Small intestine (tissue), 7 donors: ENCODE measurements at regions not wholly inside any gene's neighbourhood (a gene's known extent, or its start where the extent isn't known, plus 50 kb on each side); places are given as distances from the start of the nearest gene placed in this dataset.
"Not testable (repeated sequence)": the region's sequence is repeated elsewhere in the genome, so short reads cannot be mapped to it uniquely, and the experiment has no call there.

ENCODE experiments used
- DNase-seq, 2 donors: peaks; one replicate each; pipeline versions ENCODE4 v3.0.0 to v3.0.0-alpha.2; 2013
- FAIRE-seq: peaks from 2 replicates; lab custom pipeline; 2012; peaks lifted over from hg19 to GRCh38; lab: Jason Lieb, UNC
- H3K27ac ChIP-seq, 3 donors: one replicate each; pipeline ENCODE4 v1.5.1; 2013; ENCODE audit warnings: low read length in 2 of 3, mild to moderate bottlenecking in 2 of 3, control low read depth in 1 of 3, inconsistent platforms in 1 of 3, low read depth in 1 of 3, moderate library complexity in 1 of 3
- H3K27me3 ChIP-seq, 3 donors: one replicate each; pipeline ENCODE4 v1.6.1; 2013; ENCODE audit warnings: low read length in 3 of 3, inconsistent platforms in 1 of 3; ENCODE audit not compliant: control insufficient read depth in 3 of 3, insufficient read depth in 3 of 3
- H3K36me3 ChIP-seq, 3 donors: one replicate each; pipeline ENCODE4 v1.6.1; 2013; ENCODE audit warnings: low read length in 3 of 3, inconsistent platforms in 1 of 3, low read depth in 1 of 3, mild to moderate bottlenecking in 1 of 3, moderate library complexity in 1 of 3; ENCODE audit not compliant: control insufficient read depth in 3 of 3, insufficient read depth in 2 of 3
- H3K4me1 ChIP-seq, 3 donors: one replicate each; pipeline ENCODE4 v1.6.1; 2013; ENCODE audit warnings: low read length in 2 of 3, inconsistent platforms in 1 of 3, low read depth in 1 of 3, mild to moderate bottlenecking in 1 of 3, moderate library complexity in 1 of 3; ENCODE audit not compliant: control insufficient read depth in 3 of 3, insufficient read depth in 2 of 3
- H3K4me3 ChIP-seq, 3 donors: one replicate each; pipeline ENCODE4 v1.5.1; 2013; ENCODE audit warnings: low read length in 3 of 3, control low read depth in 1 of 3, inconsistent platforms in 1 of 3, low read depth in 1 of 3, mild to moderate bottlenecking in 1 of 3, moderate library complexity in 1 of 3
- H3K9me3 ChIP-seq, 2 donors: one replicate each; pipeline ENCODE4 v1.6.1; 2013; ENCODE audit warnings: low read depth in 1 of 2, low read length in 1 of 2; ENCODE audit not compliant: control insufficient read depth in 2 of 2, insufficient read depth in 1 of 2
- WGBS, 3 donors: extraction: QIAGEN DNeasy Blood & Tissue Kit; methylation state at CpG; one replicate each; pipeline ENCODE4 v1.1.7; 2013; 5-methylcytosine and 5-hydroxymethylcytosine counted together
- donor health status: healthy with polysubstance abuse.
- donor health status: control.
- donor health status: control.
- donor health status: Bipolar disorder and iron deficiency.
- donor health status: healthy.

DNA sequence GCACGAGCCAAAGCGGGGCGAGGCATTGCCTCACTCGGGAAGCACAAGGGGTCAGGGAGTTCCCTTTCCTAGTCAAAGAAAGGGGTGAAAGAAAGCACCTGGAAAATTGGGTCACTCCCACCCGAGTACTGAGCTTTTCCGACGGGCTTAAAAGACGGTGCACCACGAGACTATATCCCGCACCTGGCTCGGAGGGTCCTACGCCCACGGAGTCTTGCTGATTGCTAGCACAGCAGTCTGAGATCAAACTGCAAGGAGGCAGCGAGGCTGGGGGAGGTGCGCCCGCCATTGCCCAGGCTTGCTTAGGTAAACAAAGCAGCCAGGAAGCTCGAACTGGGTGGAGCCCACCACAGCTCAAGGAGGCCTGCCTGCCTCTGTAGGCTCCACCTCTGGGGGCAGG lies 172.2 kb upstream of the KCNH8 start:
- H3K4me3 ChIP-seq = not testable (repeated sequence)
- WGBS, 3 donors = 83 to 91% (median 89%) methylated on average over 14 to 17 of the region's 17 CpGs

GRCh38 chr3:18968120-18968519 lies 180.2 kb upstream of the KCNH8 start:
- H3K36me3 ChIP-seq = no peaks in the 10 kb centered on the region
- H3K4me1 ChIP-seq = no peaks in the 10 kb centered on the region
- H3K27ac ChIP-seq = no peak overlapping the region
- no peaks in the 10 kb centered on the region for H3K27me3 ChIP-seq
- WGBS, 3 donors = 48 to 64% (median 59%) methylated on average over 3 of the region's 3 CpGs
- no peak for FAIRE-seq
- H3K4me3 ChIP-seq = no peak overlapping the region
- peaks cover 0 to 3% of the 10 kb centered on the region in 2 donors for H3K9me3 ChIP-seq
- DNase-seq = no peak

More for the DNA sequence above, 172.2 kb upstream of the KCNH8 start:
- H3K27ac ChIP-seq, H3K27me3 ChIP-seq, H3K36me3 ChIP-seq, DNase-seq, H3K4me1 ChIP-seq, FAIRE-seq, H3K9me3 ChIP-seq: not testable (repeated sequence)

DNA sequence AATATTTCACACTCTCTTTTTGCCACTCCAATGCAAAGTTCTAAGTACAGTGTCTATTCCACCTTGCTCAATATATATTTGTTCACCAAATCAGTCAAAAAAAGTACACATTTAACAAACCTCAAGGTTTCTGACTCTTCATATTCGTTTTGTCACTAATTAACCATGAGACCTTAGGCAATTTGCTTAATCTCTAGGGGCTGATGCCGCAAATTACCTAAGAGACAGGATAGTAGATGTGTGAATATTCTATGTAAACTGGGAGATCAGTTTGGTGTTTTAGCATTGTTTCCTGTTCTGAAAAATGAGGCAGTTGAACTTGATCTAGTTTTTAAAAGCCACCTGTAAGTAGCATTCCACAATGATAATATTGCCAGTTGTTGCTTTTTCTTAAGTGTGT lies 182.5 kb upstream of the KCNH8 start:
- WGBS, 3 donors = 51 to 76% (median 55%) methylated on average over 2 of the region's 2 CpGs

DNA sequence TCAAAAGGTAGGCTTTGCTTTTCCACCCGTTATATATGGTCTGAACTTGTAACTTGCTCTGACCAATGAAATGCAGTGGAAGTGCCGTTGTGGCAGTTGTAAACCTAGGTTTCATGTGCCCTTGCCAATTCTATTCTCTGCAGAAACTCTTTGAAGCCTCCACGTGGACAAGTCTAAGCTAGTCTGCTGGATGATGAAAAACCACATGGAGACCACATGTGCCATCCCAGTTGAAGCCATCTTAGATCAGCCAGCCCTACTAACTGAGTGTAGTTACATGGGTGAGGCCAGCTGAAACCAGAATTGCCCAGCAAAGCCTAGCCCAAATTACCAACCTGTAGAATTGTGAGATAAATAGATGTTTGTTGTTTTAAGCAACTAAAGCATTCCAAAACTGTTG lies 183.7 kb upstream of the KCNH8 start:
- peaks cover 0 to 3% of the 10 kb centered on the region in 2 donors for H3K9me3 ChIP-seq
- H3K27me3 ChIP-seq = no peaks in the 10 kb centered on the region
- no peak for DNase-seq
- WGBS, 3 donors = 60 to 80% (median 61%) methylated on average over 3 of the region's 3 CpGs
- H3K27ac ChIP-seq = no peak overlapping the region
- no peaks in the 10 kb centered on the region for H3K36me3 ChIP-seq
- H3K4me3 ChIP-seq = no peak overlapping the region
- H3K4me1 ChIP-seq = no peaks in the 10 kb centered on the region
- FAIRE-seq = no peak

More for the DNA sequence above, 182.5 kb upstream of the KCNH8 start:
- Histone ChIP-seq H3K4me1 (no peaks in the 10 kb centered on the region), H3K27me3 (no peaks in the 10 kb centered on the region), H3K27ac (no peak overlapping the region), H3K9me3 (peaks cover 0 to 3% of the 10 kb centered on the region in 2 donors), H3K4me3 (no peak overlapping the region), H3K36me3 (no peaks in the 10 kb centered on the region)
- FAIRE-seq (no peak), DNase-seq (no peak)

- FAIRE-seq = no peak
- no peak overlapping the region for H3K27ac ChIP-seq
- 86 to 91% (median 87%) methylated on average over 5 of the region's 5 CpGs for WGBS, 3 donors
These were observed 197.0 kb upstream of the KCNH8 start for GRCh38 chr3:18951333-18951732.

GRCh38 chr3:18946524-18946923 lies 201.8 kb upstream of the KCNH8 start:
- no peaks in the 10 kb centered on the region for H3K36me3 ChIP-seq
- DNase-seq (no peak), FAIRE-seq (no peak)
- no peaks in the 10 kb centered on the region for H3K27me3 ChIP-seq
- WGBS, 3 donors = 13 to 33% (median 23%) methylated on average over 2 of the region's 2 CpGs
- peaks cover 0 to 3% of the 10 kb centered on the region in 2 donors for H3K9me3 ChIP-seq
- no peaks in the 10 kb centered on the region for H3K4me1 ChIP-seq
- no peak overlapping the region for H3K4me3 ChIP-seq
- H3K27ac ChIP-seq = no peak overlapping the region

More at GRCh38 chr3:18951333-18951732, 197.0 kb upstream of the KCNH8 start:
- H3K9me3 ChIP-seq = no peaks in the 10 kb centered on the region
- H3K4me3 ChIP-seq = no peak overlapping the region
- no peaks in the 10 kb centered on the region for H3K4me1 ChIP-seq
- H3K36me3 ChIP-seq = no peaks in the 10 kb centered on the region
- no peaks in the 10 kb centered on the region for H3K27me3 ChIP-seq
- no peak for DNase-seq

- FAIRE-seq (no peak), DNase-seq (no peak)
- Histone ChIP-seq H3K9me3 (no peaks in the 10 kb centered on the region), H3K36me3 (no peaks in the 10 kb centered on the region), H3K27me3 (no peaks in the 10 kb centered on the region), H3K4me3 (no peak overlapping the region), H3K27ac (no peak overlapping the region), H3K4me1 (no peaks in the 10 kb centered on the region)
These were observed 210.7 kb upstream of the KCNH8 start for GRCh38 chr3:18937574-18937973.

- FAIRE-seq (no peak), DNase-seq (no peak)
- Histone ChIP-seq H3K27me3 (no peaks in the 10 kb centered on the region), H3K9me3 (no peaks in the 10 kb centered on the region), H3K27ac (no peak overlapping the region), H3K36me3 (no peaks in the 10 kb centered on the region), H3K4me1 (no peaks in the 10 kb centered on the region), H3K4me3 (no peak overlapping the region)
- 65 to 94% (median 69%) methylated on average over 1 of the region's 1 CpG for WGBS, 3 donors
These were observed 229.2 kb upstream of the KCNH8 start for GRCh38 chr3:18919158-18919557.

GRCh38 chr3:18917923-18918322 lies 230.4 kb upstream of the KCNH8 start:
- Histone ChIP-seq H3K36me3 (no peaks in the 10 kb centered on the region), H3K9me3 (no peaks in the 10 kb centered on the region), H3K4me3 (no peak overlapping the region), H3K27me3 (no peaks in the 10 kb centered on the region), H3K27ac (no peak overlapping the region), H3K4me1 (no peaks in the 10 kb centered on the region)
- FAIRE-seq (no peak), DNase-seq (no peak)
- WGBS, 3 donors = 67 to 76% (median 75%) methylated on average over 1 of the region's 1 CpG
